IPS-18a (cell line): ENCODE measurements at regions not wholly inside any gene's neighbourhood (a gene's known extent, or its start where the extent isn't known, plus 50 kb on each side); places are given as distances from the start of the nearest gene placed in this dataset.

Source experiments
- H3K27ac ChIP-seq: one replicate; pipeline ENCODE4 v1.5.1; 2013; ENCODE audit warnings: low read length
- H3K27me3 ChIP-seq: one replicate; pipeline ENCODE4 v1.6.1; 2013; ENCODE audit warnings: mild to moderate bottlenecking, low read length; ENCODE audit not compliant: control insufficient read depth, insufficient read depth
- H3K36me3 ChIP-seq: one replicate; pipeline ENCODE4 v1.6.1; 2013; ENCODE audit warnings: low read depth, low read length; ENCODE audit not compliant: control insufficient read depth
- H3K4me1 ChIP-seq: one replicate; pipeline ENCODE4 v1.6.1; 2013; ENCODE audit warnings: low read depth, low read length; ENCODE audit not compliant: control insufficient read depth
- H3K4me3 ChIP-seq: one replicate; pipeline ENCODE4 v1.5.1; 2013; ENCODE audit warnings: low read length
- H3K9ac ChIP-seq: one replicate; pipeline ENCODE4 v1.6.1; 2013; ENCODE audit warnings: mild to moderate bottlenecking, low read length, moderate library complexity
- H3K9me3 ChIP-seq: one replicate; pipeline ENCODE4 v1.6.1; 2013; ENCODE audit warnings: low read depth, low read length; ENCODE audit not compliant: control insufficient read depth

- H3K4me3 ChIP-seq = no peak overlapping the region
- no peaks in the 10 kb centered on the region for H3K9me3 ChIP-seq
- H3K27ac ChIP-seq = no peak overlapping the region
- no peaks in the 10 kb centered on the region for H3K4me1 ChIP-seq
- no peaks in the 10 kb centered on the region for H3K27me3 ChIP-seq
- H3K36me3 ChIP-seq = no peaks in the 10 kb centered on the region
- no peak overlapping the region for H3K9ac ChIP-seq
These were observed 391.3 kb upstream of the CELF4 start for GRCh38 chr18:37956902-37957301.

- Histone ChIP-seq H3K4me3 (no peak overlapping the region), H3K9ac (no peak overlapping the region), H3K27ac (no peak overlapping the region), H3K4me1 (no peaks in the 10 kb centered on the region), H3K36me3 (no peaks in the 10 kb centered on the region), H3K27me3 (no peaks in the 10 kb centered on the region), H3K9me3 (no peaks in the 10 kb centered on the region)
These were observed 390.4 kb upstream of the CELF4 start for GRCh38 chr18:37956020-37956419.

GRCh38 chr18:37955201-37955600 is 389.6 kb upstream of the CELF4 start:
- Histone ChIP-seq H3K4me3 (no peak overlapping the region), H3K27ac (no peak overlapping the region), H3K4me1 (no peaks in the 10 kb centered on the region), H3K36me3 (no peaks in the 10 kb centered on the region), H3K9me3 (no peaks in the 10 kb centered on the region), H3K27me3 (no peaks in the 10 kb centered on the region), H3K9ac (no peak overlapping the region)

GRCh38 chr18:37953876-37954275 is 388.3 kb upstream of the CELF4 start:
- H3K4me1 ChIP-seq = no peaks in the 10 kb centered on the region
- H3K9ac ChIP-seq = no peak overlapping the region
- no peak overlapping the region for H3K4me3 ChIP-seq
- no peaks in the 10 kb centered on the region for H3K27me3 ChIP-seq
- H3K9me3 ChIP-seq = no peaks in the 10 kb centered on the region
- H3K27ac ChIP-seq = no peak overlapping the region
- H3K36me3 ChIP-seq = no peaks in the 10 kb centered on the region

- H3K4me3 ChIP-seq = no peak overlapping the region
- H3K27ac ChIP-seq = no peak overlapping the region
- H3K4me1 ChIP-seq = no peaks in the 10 kb centered on the region
- H3K9ac ChIP-seq = no peak overlapping the region
- no peaks in the 10 kb centered on the region for H3K27me3 ChIP-seq
- no peaks in the 10 kb centered on the region for H3K9me3 ChIP-seq
- H3K36me3 ChIP-seq = no peaks in the 10 kb centered on the region
These were observed 382.9 kb upstream of the CELF4 start for GRCh38 chr18:37948471-37948870.

- Histone ChIP-seq H3K27me3 (no peaks in the 10 kb centered on the region), H3K4me3 (no peak overlapping the region), H3K4me1 (no peaks in the 10 kb centered on the region), H3K9me3 (no peaks in the 10 kb centered on the region), H3K27ac (no peak overlapping the region), H3K9ac (no peak overlapping the region), H3K36me3 (no peaks in the 10 kb centered on the region)
These were observed 380.7 kb upstream of the CELF4 start for GRCh38 chr18:37946324-37946723.

- Histone ChIP-seq H3K4me1 (no peaks in the 10 kb centered on the region), H3K27ac (no peak overlapping the region), H3K4me3 (no peak overlapping the region), H3K27me3 (no peaks in the 10 kb centered on the region), H3K36me3 (no peaks in the 10 kb centered on the region), H3K9me3 (no peaks in the 10 kb centered on the region), H3K9ac (no peak overlapping the region)
These were observed 379.2 kb upstream of the CELF4 start for GRCh38 chr18:37944700-37945270.

- Histone ChIP-seq H3K36me3 (no peaks in the 10 kb centered on the region), H3K9ac (no peak overlapping the region), H3K27ac (no peak overlapping the region), H3K9me3 (no peaks in the 10 kb centered on the region), H3K4me1 (no peaks in the 10 kb centered on the region), H3K4me3 (no peak overlapping the region), H3K27me3 (no peaks in the 10 kb centered on the region)
These were observed 371.7 kb upstream of the CELF4 start for GRCh38 chr18:37937287-37937686.

- H3K36me3 ChIP-seq = no peaks in the 10 kb centered on the region
- no peaks in the 10 kb centered on the region for H3K9me3 ChIP-seq
- H3K27me3 ChIP-seq = no peaks in the 10 kb centered on the region
- no peak overlapping the region for H3K27ac ChIP-seq
- H3K4me3 ChIP-seq = no peak overlapping the region
- no peak overlapping the region for H3K9ac ChIP-seq
- H3K4me1 ChIP-seq = no peaks in the 10 kb centered on the region
These were observed 369.5 kb upstream of the CELF4 start for GRCh38 chr18:37935086-37935485.

- Histone ChIP-seq H3K27ac (no peak overlapping the region), H3K27me3 (no peaks in the 10 kb centered on the region), H3K4me1 (no peaks in the 10 kb centered on the region), H3K36me3 (no peaks in the 10 kb centered on the region), H3K9me3 (no peaks in the 10 kb centered on the region), H3K9ac (no peak overlapping the region), H3K4me3 (no peak overlapping the region)
These were observed 365.0 kb upstream of the CELF4 start for GRCh38 chr18:37930640-37931039.

GRCh38 chr18:37922162-37922561 is 356.6 kb upstream of the CELF4 start:
- H3K4me1 ChIP-seq = no peaks in the 10 kb centered on the region
- H3K27ac ChIP-seq = no peak overlapping the region
- no peaks in the 10 kb centered on the region for H3K9me3 ChIP-seq
- H3K36me3 ChIP-seq = no peaks in the 10 kb centered on the region
- H3K27me3 ChIP-seq = no peaks in the 10 kb centered on the region
- no peak overlapping the region for H3K4me3 ChIP-seq
- no peak overlapping the region for H3K9ac ChIP-seq

- no peak overlapping the region for H3K4me3 ChIP-seq
- no peaks in the 10 kb centered on the region for H3K9me3 ChIP-seq
- H3K9ac ChIP-seq = no peak overlapping the region
- no peaks in the 10 kb centered on the region for H3K36me3 ChIP-seq
- no peak overlapping the region for H3K27ac ChIP-seq
- H3K4me1 ChIP-seq = no peaks in the 10 kb centered on the region
- no peaks in the 10 kb centered on the region for H3K27me3 ChIP-seq
These were observed 355.3 kb upstream of the CELF4 start for GRCh38 chr18:37920865-37921264.
